SK-N-SH (cell line): ENCODE measurements at regions not wholly inside any gene's neighbourhood (a gene's known extent, or its start where the extent isn't known, plus 50 kb on each side); places are given as distances from the start of the nearest gene placed in this dataset.

Source experiments
- CTCF ChIA-PET: fragments of 300-600, 350-600 bp; formaldehyde crosslinking; extraction: SDS; loops from one replicate; lab custom pipeline; 2021; lab: Yijun Ruan, JAX
- POLR2A ChIA-PET: fragments of 350-600 bp; sonication (Branson Sonifier 250); formaldehyde crosslinking; extraction: SDS; loops from one replicate; lab custom pipeline; 2020; ENCODE audit warnings: antibody characterized with exemption, inconsistent platforms; lab: Yijun Ruan, JAX
- DNase-seq: peaks from one replicate; pipeline ENCODE4 v3.0.0; 2012
- H2AFZ ChIP-seq: fragments of 200-600 bp; sonication (generic); 2 replicates; pipeline ENCODE4 v1.8.1; 2016; ENCODE audit warnings: antibody characterized with exemption, mild to moderate bottlenecking, low read depth
- H3F3A ChIP-seq: fragments of 200-600 bp; sonication (generic); replicated peaks from 2 replicates; pipeline ENCODE3; 2016; ENCODE audit warnings: antibody characterized with exemption, mild to moderate bottlenecking; ENCODE audit not compliant: insufficient read depth
- H3K27ac ChIP-seq, 2 experiments: fragments of 200-500 bp in 1 of 2; fragments of 200-600 bp in 1 of 2; sonication (Bioruptor generic) in 1 of 2; sonication (generic), shearing (Covaris generic) in 1 of 2; 2 replicates each; pipeline versions ENCODE4 v1.5.1 to v1.6.1; 2014 to 2016; ENCODE audit warnings: low read depth in 2 of 2, inconsistent platforms in 1 of 2, low read length in 1 of 2, mild to moderate bottlenecking in 1 of 2, mixed read lengths in 1 of 2
- H3K27me3 ChIP-seq: fragments of 200-600 bp; sonication (generic), shearing (Covaris generic); 2 replicates; pipeline ENCODE4 v1.6.1; 2016; ENCODE audit warnings: mixed run types; ENCODE audit not compliant: insufficient read depth
- H3K36me3 ChIP-seq, 2 experiments: fragments of 200-500 bp in 1 of 2; fragments of 200-600 bp in 1 of 2; sonication (Bioruptor generic) in 1 of 2; sonication (generic) in 1 of 2; replicated peaks in 1 of 2; 2 replicates each; pipeline versions ENCODE3 to v1.5.1; 2014 to 2016; ENCODE audit warnings: low read length in 1 of 2, mild to moderate bottlenecking in 1 of 2; ENCODE audit not compliant: insufficient read depth in 2 of 2, control insufficient read depth in 1 of 2
- H3K4me1 ChIP-seq, 2 experiments: fragments of 200-500 bp in 1 of 2; fragments of 200-600 bp in 1 of 2; sonication (Bioruptor generic) in 1 of 2; sonication (generic), shearing (Covaris generic) in 1 of 2; 2 replicates each; pipeline versions ENCODE4 v1.5.1 to v1.6.1; 2014 to 2016; ENCODE audit warnings: low read depth in 1 of 2, low read length in 1 of 2, mixed run types in 1 of 2; ENCODE audit not compliant: insufficient read depth in 2 of 2, control insufficient read depth in 1 of 2
- H3K4me2 ChIP-seq: fragments of 200-600 bp; sonication (generic), shearing (Covaris generic); 2 replicates; pipeline ENCODE4 v1.6.1; 2017; ENCODE audit warnings: mixed run types
- H3K4me3 ChIP-seq, 2 experiments: fragments of 200-500 bp in 1 of 2; fragments of 200-600 bp in 1 of 2; sonication (Bioruptor generic) in 1 of 2; sonication (generic), shearing (Covaris generic) in 1 of 2; 2 replicates each; pipeline versions ENCODE4 v1.5.1 to v1.8.1; 2014 to 2016; ENCODE audit warnings: low read depth in 2 of 2, inconsistent platforms in 1 of 2, low read length in 1 of 2, mild to moderate bottlenecking in 1 of 2, mixed read lengths in 1 of 2, moderate library complexity in 1 of 2
- H3K79me2 ChIP-seq: fragments of 200-600 bp; sonication (generic); 2 replicates; pipeline ENCODE4 v1.8.1; 2017; ENCODE audit warnings: mild to moderate bottlenecking; ENCODE audit not compliant: insufficient read depth
- H3K9ac ChIP-seq: fragments of 200-600 bp; sonication (generic); 2 replicates; pipeline ENCODE4 v1.6.1; 2017; ENCODE audit warnings: mixed run types
- H3K9me2 ChIP-seq: fragments of 200-600 bp; sonication (generic); 2 replicates; pipeline ENCODE4 v1.6.1; 2017; ENCODE audit warnings: mixed run types
- H3K9me3 ChIP-seq: fragments of 200-600 bp; sonication (generic); 2 replicates; pipeline ENCODE4 v1.6.1; 2017; ENCODE audit warnings: mixed run types, mild to moderate bottlenecking, moderate library complexity
- H4K20me1 ChIP-seq: fragments of 200-600 bp; sonication (generic); 2 replicates; pipeline ENCODE4 v1.6.1; 2017; ENCODE audit warnings: mild to moderate bottlenecking, mixed run types; ENCODE audit not compliant: insufficient read depth
- CTCF ChIP-seq: fragments of 200-600 bp; sonication (generic); IDR thresholded peaks from 2 replicates; pipeline ENCODE4 v1.6.1; 2017; ENCODE audit warnings: antibody characterized with exemption, mild to moderate bottlenecking, moderate library complexity
- EP300 ChIP-seq, 2 experiments: IDR thresholded peaks; 2 replicates each; pipeline versions ENCODE4 v1.4.0 to v1.6.1; 2012; ENCODE audit warnings: borderline replicate concordance in 1 of 2, low read depth in 1 of 2, low read length in 1 of 2
- EZH2phosphoT487 ChIP-seq: fragments of 200-600 bp; sonication (generic); IDR thresholded peaks from 2 replicates; pipeline ENCODE4 v1.6.1; 2017; ENCODE audit warnings: low read depth, mixed run types, mild to moderate bottlenecking, antibody characterized with exemption, moderate library complexity, borderline replicate concordance
- FOSL2 ChIP-seq: IDR thresholded peaks from 2 replicates; pipeline ENCODE4 v1.4.0; 2012; ENCODE audit warnings: low read depth, mild to moderate bottlenecking, moderate library complexity, borderline replicate concordance
- GABPA ChIP-seq: IDR thresholded peaks from 2 replicates; pipeline ENCODE4 v1.4.0; 2012; ENCODE audit warnings: low read depth, mild to moderate bottlenecking
- GATA2 ChIP-seq: sonication (generic); formaldehyde crosslinking; IDR thresholded peaks from 2 replicates; pipeline ENCODE4 v1.5.0; 2020; ENCODE audit warnings: mild to moderate bottlenecking, missing genetic modification reagents
- IRF3 ChIP-seq: fragments of 150-350 bp; IDR thresholded peaks from 2 replicates; pipeline ENCODE4 v1.6.1; 2016; ENCODE audit warnings: mild to moderate bottlenecking, low read depth, low read length
- JUND ChIP-seq: IDR thresholded peaks from 2 replicates; pipeline ENCODE4 v1.4.0; 2012
- MAX ChIP-seq: IDR thresholded peaks from 2 replicates; pipeline ENCODE4 v1.4.0; 2012; ENCODE audit warnings: low read depth
- MEF2A ChIP-seq: IDR thresholded peaks from 2 replicates; pipeline ENCODE4 v1.4.0; 2012; ENCODE audit warnings: low read depth, borderline replicate concordance
- MXI1 ChIP-seq: IDR thresholded peaks from 2 replicates; pipeline ENCODE4 v1.6.1; 2012; ENCODE audit warnings: mild to moderate bottlenecking, low read depth, low read length, improper control_type of control experiment
- NFIC ChIP-seq: IDR thresholded peaks from 2 replicates; pipeline ENCODE4 v1.4.0; 2012; ENCODE audit warnings: borderline replicate concordance
- NRF1 ChIP-seq: IDR thresholded peaks from 2 replicates; pipeline ENCODE4 v1.6.1; 2012; ENCODE audit warnings: low read depth, mild to moderate bottlenecking, low read length
- RCOR1 ChIP-seq: fragments of 150-350 bp; IDR thresholded peaks from 2 replicates; pipeline ENCODE4 v1.6.1; 2017; ENCODE audit warnings: antibody characterized with exemption, low read length
- REST ChIP-seq: IDR thresholded peaks from 2 replicates; pipeline ENCODE4 v1.6.1; 2012; ENCODE audit warnings: mild to moderate bottlenecking, low read depth, low read length, moderate library complexity
- SIN3A ChIP-seq: IDR thresholded peaks from 2 replicates; pipeline ENCODE4 v1.6.1; 2012; ENCODE audit warnings: low read depth, mild to moderate bottlenecking, low read length, moderate library complexity, borderline replicate concordance
- SMC3 ChIP-seq: IDR thresholded peaks from 2 replicates; pipeline ENCODE4 v1.6.1; 2012; ENCODE audit warnings: low read depth, low read length, improper control_type of control experiment
- TAF1 ChIP-seq: IDR thresholded peaks from 2 replicates; pipeline ENCODE4 v1.6.1; 2012; ENCODE audit warnings: low read depth, mild to moderate bottlenecking, low read length, moderate library complexity, borderline replicate concordance
- TCF12 ChIP-seq: IDR thresholded peaks from 2 replicates; pipeline ENCODE4 v1.4.0; 2012
- TEAD4 ChIP-seq: IDR thresholded peaks from 2 replicates; pipeline ENCODE4 v1.4.0; 2012; ENCODE audit warnings: mild to moderate bottlenecking, borderline replicate concordance; ENCODE audit not compliant: insufficient read depth
- USF1 ChIP-seq: IDR thresholded peaks from 2 replicates; pipeline ENCODE4 v1.4.0; 2012; ENCODE audit warnings: low read depth, borderline replicate concordance
- USF2 ChIP-seq: fragments of 150-350 bp; IDR thresholded peaks from 2 replicates; pipeline ENCODE4 v1.6.1; 2017; ENCODE audit warnings: antibody characterized with exemption, low read length, low read depth, borderline replicate concordance
- YY1 ChIP-seq: IDR thresholded peaks from 2 replicates; pipeline ENCODE4 v1.4.0; 2012; ENCODE audit warnings: low read depth, mild to moderate bottlenecking
- ZBTB33 ChIP-seq: IDR thresholded peaks from 2 replicates; pipeline ENCODE4 v1.4.0; 2012; ENCODE audit warnings: low read depth, borderline replicate concordance
- WGBS: methylation state at CpG from one replicate; pipeline ENCODE4 v1.1.6; 2017; ENCODE audit warnings: low lambda C conversion rate; 5-methylcytosine and 5-hydroxymethylcytosine counted together

- H3K9me3 ChIP-seq = no peaks in the 10 kb centered on the region
- peaks cover 6% of the 10 kb centered on the region for H3F3A ChIP-seq
- H3K9me2 ChIP-seq = no peaks in the 10 kb centered on the region
- H2AFZ ChIP-seq = no peak overlapping the region
- no peak overlapping the region for H3K4me3 ChIP-seq
- no peaks in the 10 kb centered on the region for H3K36me3 ChIP-seq
- POLR2A ChIA-PET = no interaction called here
- DNase-seq = no peak
- peak overlapping the region in 1 of 2 experiments; percentile 77; a peak in 2 of 4 replicates for H3K27ac ChIP-seq
- WGBS = 25% methylated on average over 3 of the region's 3 CpGs
- H3K9ac ChIP-seq = no peak overlapping the region
- H3K4me2 ChIP-seq = no peak overlapping the region
- H3K4me1 ChIP-seq = no peaks in the 10 kb centered on the region; a peak in 1 of 4 replicates
- CTCF ChIA-PET = no interaction called here
- no peaks in the 10 kb centered on the region for H4K20me1 ChIP-seq
- H3K79me2 ChIP-seq = no peaks in the 10 kb centered on the region
- no peaks in the 10 kb centered on the region for H3K27me3 ChIP-seq
- TF ChIP-seq RCOR1 = no peak
- TF ChIP-seq TCF12 = peak; percentile 59
- TF ChIP-seq CTCF = no peak
- TF ChIP-seq MXI1 = no peak
- TF ChIP-seq NFIC = no peak
- peak; percentile 87 for TF ChIP-seq FOSL2
- TF ChIP-seq EZH2phosphoT487 = no peak
- no peak for TF ChIP-seq TAF1
- no peak for TF ChIP-seq NRF1
- peak; percentile 78 for TF ChIP-seq JUND
- TF ChIP-seq ZBTB33 = 0 out of 2 replicates have a peak, but pooled peaks have one; percentile 36
- no peak for TF ChIP-seq GATA2 (CRISPR knock-in tag)
- TF ChIP-seq MAX = no peak
- peak; percentile 52; the same call in 1 of the 2 replicates for TF ChIP-seq TEAD4
- no peak for TF ChIP-seq REST
- peak in 1 of 2 experiments; percentile 66; a peak in 2 of 4 replicates for TF ChIP-seq EP300 (IDR thresholded peaks at IDR 0.05; ENCODE audit: borderline replicate concordance in 1 of 2, low read depth in 1 of 2, low read length in 1 of 2)
- no peak for TF ChIP-seq IRF3
- TF ChIP-seq SMC3 = no peak
- TF ChIP-seq GABPA = no peak
- no peak for TF ChIP-seq USF1
- no peak for TF ChIP-seq SIN3A
- TF ChIP-seq USF2 = no peak
- TF ChIP-seq MEF2A = peak; percentile 20; the same call in 1 of the 2 replicates
- no peak for TF ChIP-seq YY1
Measured at GRCh38 chr1:193971595-193971994, 785.2 kb upstream of the B3GALT2 start.
